ENCODE measurements at regions not wholly inside any gene's neighbourhood (a gene's known extent, or its start where the extent isn't known, plus 50 kb on each side); places are given as distances from the start of the nearest gene placed in this dataset.
A peak's percentile ranks its signal among the peaks of the same experiment; 100 is the strongest.
"Not testable (repeated sequence)": the region's sequence is repeated elsewhere in the genome, so short reads cannot be mapped to it uniquely, and the experiment has no call there.

GRCh38 chrX:3881255-3881895, 167.9 kb upstream of the PRKX start:
- not testable (repeated sequence) for H3K36me3 ChIP-seq (ENCODE audit: control insufficient read depth, insufficient read depth, low read length); H3K27me3 Mint-ChIP-seq; H3K4me3 ChIP-seq (ENCODE audit: low read depth, low read length); H3K4me3 Mint-ChIP-seq; H3K27ac ChIP-seq (ENCODE audit: insufficient read depth, low read length, poor library complexity, severe bottlenecking); H3K9me3 Mint-ChIP-seq; H3K27me3 ChIP-seq (ENCODE audit: control insufficient read depth, insufficient read depth, low read length); ATAC-seq (ENCODE audit: low read depth in 2 of 2); H3K9me3 ChIP-seq (ENCODE audit: control insufficient read depth in 2 of 2, low read length in 2 of 2); H3K27ac Mint-ChIP-seq; H3K36me3 Mint-ChIP-seq; H3K4me1 Mint-ChIP-seq; H3K4me1 ChIP-seq (ENCODE audit: control insufficient read depth, insufficient read depth, low read length, poor library complexity, severe bottlenecking); DNase-seq

DNA sequence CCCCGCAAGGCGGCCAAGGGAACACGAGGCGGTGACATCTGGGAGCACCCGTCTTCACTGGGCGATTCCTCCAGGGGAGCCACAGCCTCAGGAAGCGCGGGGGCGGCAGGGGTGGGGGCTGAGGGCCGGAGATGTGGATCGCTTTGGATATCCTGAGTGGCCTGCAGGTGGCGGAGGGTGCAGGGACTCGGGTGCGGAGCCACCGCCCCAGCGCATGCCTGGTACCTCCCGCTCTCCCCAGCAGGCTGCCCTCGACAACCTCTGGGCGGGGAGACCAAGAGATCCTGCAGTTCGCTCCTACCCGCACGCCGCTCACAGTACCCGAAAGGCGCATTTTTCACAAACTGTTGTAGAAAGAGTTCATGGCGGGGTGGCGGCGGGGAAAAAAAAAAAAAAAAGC, 162.9 kb upstream of the PRKX start:
- not testable (repeated sequence) for H3K27ac Mint-ChIP-seq; H3K4me1 Mint-ChIP-seq; H3K9me3 ChIP-seq (ENCODE audit: control insufficient read depth in 2 of 2, low read length in 2 of 2); H3K4me3 ChIP-seq (ENCODE audit: low read depth, low read length); H3K36me3 ChIP-seq (ENCODE audit: control insufficient read depth, insufficient read depth, low read length); H3K27ac ChIP-seq (ENCODE audit: insufficient read depth, low read length, poor library complexity, severe bottlenecking); DNase-seq; H3K36me3 Mint-ChIP-seq; ATAC-seq (ENCODE audit: low read depth in 2 of 2); H3K27me3 Mint-ChIP-seq; H3K4me1 ChIP-seq (ENCODE audit: control insufficient read depth, insufficient read depth, low read length, poor library complexity, severe bottlenecking); H3K4me3 Mint-ChIP-seq; H3K9me3 Mint-ChIP-seq; H3K27me3 ChIP-seq (ENCODE audit: control insufficient read depth, insufficient read depth, low read length)

- not testable (repeated sequence) for H3K36me3 ChIP-seq (ENCODE audit: control insufficient read depth, insufficient read depth, low read length); H3K4me3 ChIP-seq (ENCODE audit: low read depth, low read length); H3K9me3 Mint-ChIP-seq; H3K4me1 Mint-ChIP-seq; H3K27me3 Mint-ChIP-seq; DNase-seq; H3K27ac ChIP-seq (ENCODE audit: insufficient read depth, low read length, poor library complexity, severe bottlenecking); H3K27me3 ChIP-seq (ENCODE audit: control insufficient read depth, insufficient read depth, low read length); H3K36me3 Mint-ChIP-seq; H3K4me3 Mint-ChIP-seq; H3K9me3 ChIP-seq (ENCODE audit: control insufficient read depth in 2 of 2, low read length in 2 of 2); ATAC-seq (ENCODE audit: low read depth in 2 of 2); H3K4me1 ChIP-seq (ENCODE audit: control insufficient read depth, insufficient read depth, low read length, poor library complexity, severe bottlenecking); H3K27ac Mint-ChIP-seq
Measured at GRCh38 chrX:3875638-3876037, 162.2 kb upstream of the PRKX start.

- H3K4me1 ChIP-seq (ENCODE audit: control insufficient read depth, insufficient read depth, low read length, poor library complexity, severe bottlenecking); ATAC-seq (ENCODE audit: low read depth in 2 of 2); H3K27me3 Mint-ChIP-seq; H3K36me3 ChIP-seq (ENCODE audit: control insufficient read depth, insufficient read depth, low read length); H3K27me3 ChIP-seq (ENCODE audit: control insufficient read depth, insufficient read depth, low read length); H3K27ac ChIP-seq (ENCODE audit: insufficient read depth, low read length, poor library complexity, severe bottlenecking); H3K9me3 Mint-ChIP-seq; H3K4me1 Mint-ChIP-seq; H3K9me3 ChIP-seq (ENCODE audit: control insufficient read depth in 2 of 2, low read length in 2 of 2); H3K4me3 ChIP-seq (ENCODE audit: low read depth, low read length); H3K36me3 Mint-ChIP-seq: not testable (repeated sequence)
- peak in 1 of 3 donors; percentile 0 for DNase-seq
- H3K4me3 Mint-ChIP-seq = peak overlapping the region in 1 of 4 donors; percentile 28
- peak overlapping the region in 1 of 3 donors; percentile 40 for H3K27ac Mint-ChIP-seq
Measured at GRCh38 chrX:3872226-3872879, 158.9 kb upstream of the PRKX start.

DNA sequence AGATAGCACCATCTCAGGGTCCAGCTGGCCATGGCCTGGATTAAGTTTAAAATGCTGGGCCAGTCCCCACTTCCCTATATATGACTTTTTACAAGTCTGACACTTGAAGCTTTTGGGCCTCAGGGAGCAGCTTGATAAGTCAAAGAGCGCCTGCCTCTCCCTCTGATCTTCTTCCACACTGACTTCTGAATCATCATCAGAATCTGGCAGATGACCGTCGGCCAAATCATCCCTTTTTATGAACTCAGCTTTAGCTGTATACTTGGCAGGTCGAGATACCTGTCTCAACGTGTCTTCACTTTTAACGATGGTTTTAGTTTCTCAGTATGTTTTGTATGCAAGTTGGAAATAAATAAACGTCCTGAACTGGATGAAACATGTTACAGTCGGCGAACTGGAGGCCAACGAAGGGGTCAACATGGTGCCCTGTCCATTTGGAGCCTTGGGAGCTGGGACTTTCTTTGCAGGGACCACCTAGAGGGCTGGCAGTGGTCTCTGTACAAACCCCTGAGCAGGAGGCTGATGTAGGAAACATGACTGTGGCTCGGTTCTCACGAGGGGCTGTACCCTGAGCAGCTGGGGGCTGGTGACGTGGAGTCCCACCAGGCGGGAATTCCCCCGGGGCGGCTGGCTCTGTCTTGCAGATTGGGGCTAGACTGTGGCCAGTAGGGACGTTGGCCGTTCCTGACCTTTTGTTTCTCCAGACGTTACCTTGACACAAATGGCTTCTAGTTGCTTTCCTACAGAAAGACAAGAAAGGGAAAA, 153.8 kb upstream of the PRKX start:
- not testable (repeated sequence) for H3K36me3 ChIP-seq (ENCODE audit: control insufficient read depth, insufficient read depth, low read length); H3K27ac Mint-ChIP-seq; H3K9me3 Mint-ChIP-seq; DNase-seq; H3K36me3 Mint-ChIP-seq; H3K9me3 ChIP-seq (ENCODE audit: control insufficient read depth in 2 of 2, low read length in 2 of 2); H3K4me3 ChIP-seq (ENCODE audit: low read depth, low read length); H3K4me1 Mint-ChIP-seq; H3K27me3 Mint-ChIP-seq; ATAC-seq (ENCODE audit: low read depth in 2 of 2); H3K4me1 ChIP-seq (ENCODE audit: control insufficient read depth, insufficient read depth, low read length, poor library complexity, severe bottlenecking); H3K27me3 ChIP-seq (ENCODE audit: control insufficient read depth, insufficient read depth, low read length); H3K27ac ChIP-seq (ENCODE audit: insufficient read depth, low read length, poor library complexity, severe bottlenecking); H3K4me3 Mint-ChIP-seq

DNA sequence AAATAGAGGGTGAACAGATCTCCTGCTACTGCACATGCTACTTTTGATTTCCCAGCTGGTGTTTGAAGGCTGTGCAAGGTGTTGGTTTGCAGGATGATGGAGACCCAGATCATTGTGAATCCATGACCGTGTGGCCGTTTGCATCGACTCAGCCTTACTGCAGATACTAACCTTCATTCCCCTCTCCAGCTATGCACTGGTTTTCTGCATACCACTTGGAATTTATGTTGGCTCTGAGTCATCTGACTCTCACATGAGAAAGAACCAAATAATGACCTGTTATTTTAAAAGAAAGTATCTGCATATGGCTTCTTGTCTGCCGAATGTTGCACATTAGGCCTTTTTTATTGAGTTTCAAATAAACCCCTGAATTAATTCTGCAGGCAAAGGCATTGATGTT, 144.9 kb upstream of the PRKX start:
- H3K4me1 ChIP-seq (ENCODE audit: control insufficient read depth, insufficient read depth, low read length, poor library complexity, severe bottlenecking); ATAC-seq (ENCODE audit: low read depth in 2 of 2); H3K27ac ChIP-seq (ENCODE audit: insufficient read depth, low read length, poor library complexity, severe bottlenecking); H3K4me3 Mint-ChIP-seq; DNase-seq; H3K36me3 ChIP-seq (ENCODE audit: control insufficient read depth, insufficient read depth, low read length); H3K27me3 ChIP-seq (ENCODE audit: control insufficient read depth, insufficient read depth, low read length); H3K9me3 Mint-ChIP-seq; H3K4me1 Mint-ChIP-seq; H3K36me3 Mint-ChIP-seq; H3K27me3 Mint-ChIP-seq; H3K4me3 ChIP-seq (ENCODE audit: low read depth, low read length); H3K9me3 ChIP-seq (ENCODE audit: control insufficient read depth in 2 of 2, low read length in 2 of 2); H3K27ac Mint-ChIP-seq: not testable (repeated sequence)

DNA sequence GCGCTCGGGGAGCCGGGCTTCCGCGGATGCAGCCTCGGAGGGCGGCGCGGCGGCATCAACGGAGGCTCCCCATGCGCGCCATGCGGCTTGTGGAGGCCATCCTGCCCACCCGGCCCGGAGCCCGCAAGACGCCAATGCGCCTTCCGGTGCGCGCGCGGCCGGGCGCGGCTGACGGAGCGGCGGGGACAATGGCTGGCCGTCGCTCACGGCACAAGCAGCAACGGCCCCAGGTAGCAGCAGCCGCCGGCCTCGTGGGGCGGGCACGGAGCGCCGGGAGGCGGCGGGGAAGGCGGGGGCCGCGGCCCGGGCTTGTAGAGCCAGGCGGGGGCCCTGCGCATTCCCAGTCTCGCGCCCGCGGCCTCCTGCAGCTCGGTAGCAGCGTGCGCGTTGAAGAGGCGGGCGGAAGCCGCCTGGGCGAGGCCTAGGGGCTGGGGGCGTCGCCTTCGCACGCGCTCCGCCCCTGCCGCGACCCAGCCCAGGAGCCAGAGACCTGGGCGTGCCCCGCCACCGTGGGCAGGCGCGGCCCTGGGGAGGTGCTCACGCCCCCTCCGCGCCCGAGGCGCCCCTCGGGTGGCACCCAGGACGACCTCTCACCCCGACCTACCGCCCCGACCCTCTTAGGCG, 130.2 kb upstream of the PRKX start:
- not testable (repeated sequence) for H3K27me3 Mint-ChIP-seq; H3K4me3 Mint-ChIP-seq; H3K27ac Mint-ChIP-seq; H3K36me3 ChIP-seq (ENCODE audit: control insufficient read depth, insufficient read depth, low read length); H3K4me1 Mint-ChIP-seq; H3K4me3 ChIP-seq (ENCODE audit: low read depth, low read length); H3K9me3 Mint-ChIP-seq; H3K27ac ChIP-seq (ENCODE audit: insufficient read depth, low read length, poor library complexity, severe bottlenecking); H3K9me3 ChIP-seq (ENCODE audit: control insufficient read depth in 2 of 2, low read length in 2 of 2); H3K27me3 ChIP-seq (ENCODE audit: control insufficient read depth, insufficient read depth, low read length); DNase-seq; H3K4me1 ChIP-seq (ENCODE audit: control insufficient read depth, insufficient read depth, low read length, poor library complexity, severe bottlenecking); H3K36me3 Mint-ChIP-seq
- peak; percentile 92 to 97 for ATAC-seq (ENCODE audit: low read depth in 2 of 2)

All from CD4-positive, CD25-positive, alpha-beta regulatory T cell (primary cell).